NCI-H748 treated with DMSO at 0.1 percent for 48 hours (cell line): ENCODE measurements at regions not wholly inside any gene's neighbourhood (a gene's known extent, or its start where the extent isn't known, plus 50 kb on each side); places are given as distances from the start of the nearest gene placed in this dataset.

Source experiments
- DNase-seq: peaks from one replicate; lab custom pipeline; 2025; lab: John Stamatoyannopoulos, UW

- no peak for DNase-seq
Measured at GRCh38 chr15:36265422-36265821, 314.0 kb upstream of the CDIN1 start.

DNA sequence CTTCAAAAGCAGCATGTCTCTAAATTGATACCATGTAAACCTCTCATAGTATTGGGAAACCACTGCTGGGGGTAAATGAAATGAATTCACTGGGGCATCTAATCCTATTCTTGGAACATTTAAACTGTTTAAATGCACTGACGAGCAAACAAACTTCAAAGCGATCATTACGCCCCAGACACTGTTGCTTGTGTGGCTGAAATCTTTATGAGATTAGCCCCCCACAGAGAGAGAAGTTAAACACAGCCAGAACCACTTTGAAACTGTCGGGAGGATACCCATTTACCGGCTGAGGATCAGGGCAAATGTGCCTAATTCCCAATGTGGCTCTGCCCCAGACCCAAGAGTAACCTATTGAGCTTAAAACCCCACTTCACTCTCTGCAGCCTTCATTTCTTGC lies 308.4 kb upstream of the CDIN1 start:
- no peak for DNase-seq

- no peak for DNase-seq
Measured at GRCh38 chr15:36275656-36276055, 303.8 kb upstream of the CDIN1 start.

DNA sequence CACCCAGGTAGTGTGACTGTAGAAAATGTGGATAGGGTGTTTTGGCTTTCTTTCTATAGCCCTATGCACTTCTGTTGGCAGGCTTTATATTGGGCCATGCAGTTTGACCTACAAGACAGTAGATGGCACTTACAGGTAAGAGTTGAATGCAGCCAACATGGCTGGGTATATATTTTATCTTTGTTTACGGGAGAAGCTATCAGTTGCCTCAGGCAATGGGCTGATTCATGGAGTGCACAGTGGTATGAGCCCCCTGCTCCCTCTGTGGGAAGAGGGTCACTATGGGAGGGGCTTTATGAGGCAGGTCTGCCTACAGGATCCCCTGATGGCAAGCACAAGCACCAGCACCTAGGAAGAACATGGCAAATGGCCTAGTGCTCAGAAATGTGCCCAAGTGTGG lies 301.2 kb upstream of the CDIN1 start:
- no peak for DNase-seq

GRCh38 chr15:36282821-36283220 lies 296.6 kb upstream of the CDIN1 start:
- DNase-seq, result no peak

DNA sequence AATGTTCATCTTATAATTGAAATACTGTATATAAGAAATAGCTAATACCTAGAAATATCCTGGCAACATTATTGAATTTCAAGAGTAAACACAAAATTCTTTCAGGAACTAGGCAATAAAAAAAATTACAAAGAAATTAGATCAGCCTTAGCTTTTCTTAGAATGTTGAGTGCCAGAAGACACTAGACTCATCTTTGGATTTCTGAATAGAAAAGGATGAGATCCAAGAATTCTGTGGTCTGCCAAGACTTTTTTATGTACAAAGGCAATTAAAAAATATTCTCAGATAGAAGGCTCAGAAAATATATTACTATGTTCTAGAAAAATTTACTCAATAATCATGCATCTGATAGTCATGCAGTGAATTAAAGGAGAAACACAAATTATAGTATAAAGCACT lies 294.5 kb upstream of the CDIN1 start:
- no peak for DNase-seq

DNA sequence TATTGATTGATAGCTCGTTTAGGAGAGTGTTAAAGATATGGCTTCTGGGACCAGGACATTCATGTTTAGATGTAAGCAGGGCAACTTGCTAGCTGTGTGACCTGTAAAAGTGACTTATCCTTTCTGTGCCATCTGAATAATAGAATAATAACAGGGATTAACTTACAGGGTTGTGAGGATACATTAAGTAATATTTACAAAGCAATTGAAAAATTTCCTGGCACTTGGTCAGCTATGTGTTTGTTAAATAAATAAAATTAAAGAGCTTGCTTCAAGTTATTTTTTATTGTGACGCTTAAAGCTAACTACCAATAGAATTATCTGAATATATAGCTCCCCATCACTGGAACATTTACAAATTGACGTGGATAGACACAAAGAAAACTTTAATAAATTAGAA lies 287.9 kb upstream of the CDIN1 start:
- DNase-seq, result no peak

DNA sequence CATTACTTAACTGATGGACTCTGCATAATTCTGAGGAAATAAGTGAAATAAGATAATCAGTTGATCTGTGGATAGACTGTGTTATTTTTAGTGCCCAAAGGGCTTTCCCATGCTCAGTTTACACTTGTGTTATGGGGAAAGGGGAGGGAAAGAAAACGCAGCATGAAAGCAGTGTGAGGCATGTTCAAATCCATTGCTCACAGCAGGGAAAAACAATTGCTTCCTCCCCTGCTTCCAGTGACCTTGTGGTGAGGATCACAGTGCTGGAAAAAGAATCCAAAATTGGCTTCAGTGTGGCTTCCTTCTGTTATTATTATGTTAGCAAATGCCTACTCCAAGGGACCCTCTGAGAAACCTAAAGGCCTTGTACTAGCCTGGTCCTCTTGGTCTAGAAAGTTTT lies 285.1 kb upstream of the CDIN1 start:
- no peak for DNase-seq

- no peak for DNase-seq
Measured at GRCh38 chr15:36301947-36302346, 277.5 kb upstream of the CDIN1 start.

GRCh38 chr15:36313021-36313420 lies 266.4 kb upstream of the CDIN1 start:
- DNase-seq, result no peak

GRCh38 chr15:36313736-36314280 lies 265.6 kb upstream of the CDIN1 start:
- no peak for DNase-seq

DNA sequence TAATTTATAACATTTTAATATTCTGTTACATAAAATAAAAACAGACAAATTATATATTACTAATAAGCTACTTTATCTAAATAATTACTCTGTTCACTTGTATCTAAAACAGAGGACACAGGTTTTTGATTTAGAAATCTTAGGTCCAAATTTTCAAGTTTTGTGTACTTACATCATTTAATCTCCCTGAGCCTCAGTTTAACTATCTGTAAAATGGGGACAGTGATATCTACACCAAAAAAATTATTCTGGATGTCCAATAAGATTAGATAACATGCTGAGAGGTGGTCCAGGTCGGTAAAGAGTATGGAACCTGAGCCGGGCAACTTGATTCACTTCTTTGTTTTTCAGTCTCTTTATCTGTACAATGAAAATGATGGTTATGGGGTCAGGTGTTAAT lies 263.8 kb upstream of the CDIN1 start:
- no peak for DNase-seq

- DNase-seq, result no peak
Measured at GRCh38 chr15:36323615-36324014, 255.8 kb upstream of the CDIN1 start.

- DNase-seq, result no peak
Measured at GRCh38 chr15:36325206-36325605, 254.2 kb upstream of the CDIN1 start.

GRCh38 chr15:36329592-36329991 lies 249.8 kb upstream of the CDIN1 start:
- no peak for DNase-seq

GRCh38 chr15:36330598-36330997 lies 248.8 kb upstream of the CDIN1 start:
- no peak for DNase-seq

DNA sequence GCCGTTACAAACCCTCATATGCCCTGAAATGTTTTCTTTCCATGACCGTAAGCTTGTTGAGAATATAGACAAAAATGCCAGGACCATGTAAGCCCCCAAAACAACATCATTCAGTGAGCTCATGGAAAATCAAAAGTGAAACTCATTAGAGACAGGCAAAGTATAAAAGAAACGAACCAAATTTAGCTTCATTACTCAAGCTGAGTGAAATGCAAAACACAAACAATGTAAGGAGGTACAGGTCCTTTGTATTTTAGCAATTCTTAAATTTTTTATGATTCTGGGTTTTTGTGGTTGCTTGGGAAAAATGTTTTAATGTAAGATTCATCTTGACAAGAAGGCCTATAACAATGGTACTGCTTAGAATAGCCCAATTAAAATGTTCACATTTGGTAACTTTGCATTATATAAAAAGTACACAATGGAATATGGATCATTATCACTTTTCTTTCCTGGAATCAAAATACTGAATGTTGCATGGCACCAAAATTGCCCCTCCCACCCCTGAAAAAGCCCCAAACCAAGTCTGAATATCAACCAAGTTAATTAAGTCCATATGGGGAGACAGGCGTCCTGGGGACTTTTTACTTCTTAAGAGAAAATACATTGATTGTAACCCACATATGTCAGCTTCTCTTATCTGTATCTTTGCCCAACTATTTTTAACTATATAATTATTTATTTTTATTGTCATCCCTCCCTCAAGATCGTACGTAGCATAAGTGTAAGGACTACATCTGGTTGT lies 247.7 kb upstream of the CDIN1 start:
- DNase-seq, result no peak

- no peak for DNase-seq
Measured at GRCh38 chr15:36332301-36332700, 247.1 kb upstream of the CDIN1 start.

DNA sequence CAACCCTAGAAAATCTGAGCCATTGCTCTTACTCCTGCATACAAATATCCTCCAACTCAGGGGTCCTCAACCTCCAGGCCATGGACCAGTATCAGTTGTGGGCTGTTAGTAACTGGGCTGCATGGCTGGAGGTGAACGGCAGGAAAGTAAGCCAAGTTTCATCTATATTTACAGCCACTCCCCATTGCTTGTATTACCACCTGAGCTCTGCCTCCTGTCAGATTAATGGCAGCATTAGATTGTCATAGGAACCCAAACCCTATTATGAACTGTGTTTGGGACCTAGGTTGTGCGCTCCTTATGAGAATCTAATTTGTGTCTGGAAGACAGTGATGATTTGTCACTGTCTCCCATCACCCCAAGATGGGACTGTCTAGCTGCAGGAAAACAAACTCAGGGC lies 246.5 kb upstream of the CDIN1 start:
- DNase-seq, result no peak

DNA sequence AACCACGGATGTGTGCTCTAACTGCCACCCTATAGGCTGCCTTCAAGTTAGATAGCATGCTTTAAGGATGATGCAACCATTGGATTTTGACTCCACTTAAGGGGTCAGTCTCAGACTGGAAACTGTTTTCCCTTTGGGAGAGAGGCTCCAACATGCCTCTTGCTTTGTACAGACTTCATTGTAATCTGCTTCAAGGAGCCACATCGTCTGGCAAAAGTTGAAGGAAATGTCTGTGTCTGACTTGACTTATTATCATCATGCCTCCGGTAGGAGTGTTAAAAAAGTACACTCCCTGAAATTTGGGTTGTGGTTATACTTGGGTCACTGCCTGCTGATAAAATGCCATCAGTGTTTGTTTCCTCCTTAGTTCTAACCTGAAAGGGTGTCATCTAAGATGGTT lies 245.4 kb upstream of the CDIN1 start:
- no peak for DNase-seq

DNA sequence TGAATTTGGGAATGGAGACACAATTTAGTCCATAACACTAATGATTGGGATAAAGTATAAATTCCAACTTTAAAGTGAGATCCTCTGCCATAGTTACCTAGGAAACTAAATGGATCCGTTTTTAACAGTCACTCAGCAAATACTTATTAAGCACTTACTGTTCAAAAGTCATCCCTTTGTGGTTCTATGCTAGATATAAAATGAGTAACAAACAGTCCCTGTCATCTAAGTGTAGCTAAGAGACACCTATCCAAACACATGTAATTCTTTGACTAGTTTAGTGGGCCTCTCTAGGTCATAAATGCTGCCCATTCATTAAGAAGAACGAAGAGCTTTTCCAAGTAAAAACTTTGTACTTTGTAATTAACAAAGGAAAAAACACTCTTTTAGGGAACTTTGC lies 244.2 kb upstream of the CDIN1 start:
- DNase-seq, result no peak

- no peak for DNase-seq
Measured at GRCh38 chr15:36335659-36336058, 243.8 kb upstream of the CDIN1 start.

- no peak for DNase-seq
Measured at GRCh38 chr15:36344887-36345286, 234.5 kb upstream of the CDIN1 start.

GRCh38 chr15:36347272-36347858 lies 232.1 kb upstream of the CDIN1 start:
- no peak for DNase-seq
